T-cell (primary cell): ENCODE measurements at regions not wholly inside any gene's neighbourhood (a gene's known extent, or its start where the extent isn't known, plus 50 kb on each side); places are given as distances from the start of the nearest gene placed in this dataset.

Experiments used
- ATAC-seq, 4 experiments: fragments of 200-7000 bp in 3 of 4; fragments of 150-1000 bp in 1 of 4; cut with Tn5 transposase; replicated peaks in 1 of 4; 1 replicate in 3 of 4; 2 replicates in 1 of 4; pipeline ENCODE4 v1.10.0; 2021; ENCODE audit warnings: moderate library complexity in 3 of 4, mild to moderate bottlenecking in 2 of 4, moderate number of reproducible peaks in 1 of 4
- CTCF ChIA-PET, 2 donors: fragments of 300-600 bp; sonication (Branson Sonifier 250); formaldehyde crosslinking; loops; one replicate each; lab custom pipeline; 2022; ENCODE audit warnings: antibody characterized with exemption in 2 of 2; lab: Charles Lee
- POLR2A ChIA-PET, 2 donors: fragments of 300-600 bp; sonication (Branson Sonifier 250); formaldehyde crosslinking; loops; one replicate each; lab custom pipeline; 2022; ENCODE audit warnings: antibody characterized with exemption in 2 of 2; lab: Charles Lee
- DNase-seq, 35 experiments: peaks; one replicate each; pipeline versions ENCODE4 v3.0.0 to v3.0.0-alpha.2; 2013 to 2023
- H3K27ac ChIP-seq: one replicate; pipeline ENCODE4 v1.5.1; 2013; ENCODE audit warnings: low read length
- H3K27me3 ChIP-seq, 2 experiments: replicated peaks in 1 of 2; 1 replicate in 1 of 2; 2 replicates in 1 of 2; pipeline versions ENCODE4 v1.6.1 to v1.7.0; 2013; ENCODE audit warnings: low read length in 1 of 2, mixed read lengths in 1 of 2; ENCODE audit not compliant: control insufficient read depth in 2 of 2, insufficient read depth in 2 of 2; ENCODE audit errors: extremely low read depth in 1 of 2
- H3K36me3 ChIP-seq, 2 donors: 1 replicate in 1 of 2; 2 replicates in 1 of 2; pipeline versions ENCODE4 v1.6.1 to v1.7.0; 2013; ENCODE audit warnings: low read length in 1 of 2; ENCODE audit not compliant: control insufficient read depth in 2 of 2, insufficient read depth in 1 of 2; ENCODE audit errors: extremely low read depth in 1 of 2
- H3K4me1 ChIP-seq, 2 experiments: 1 replicate in 1 of 2; 2 replicates in 1 of 2; pipeline versions ENCODE4 v1.6.1 to v1.7.0; 2013; ENCODE audit warnings: low read length in 2 of 2, mixed read lengths in 1 of 2; ENCODE audit not compliant: insufficient read depth in 2 of 2, control insufficient read depth in 1 of 2; ENCODE audit errors: extremely low read depth in 1 of 2
- H3K4me3 ChIP-seq, 2 donors: 1 replicate in 1 of 2; 2 replicates in 1 of 2; pipeline versions ENCODE4 v1.5.1 to v1.7.0; 2013; ENCODE audit warnings: mild to moderate bottlenecking in 2 of 2, low read length in 1 of 2, moderate library complexity in 1 of 2; ENCODE audit not compliant: control insufficient read depth in 1 of 2; ENCODE audit errors: extremely low read depth in 1 of 2
- H3K9me3 ChIP-seq: 2 replicates; pipeline ENCODE4 v1.7.0; 2013
- H3K27ac Mint-ChIP-seq, 2 donors: one replicate each; pipeline ENCODE4 v1.8.0; 2020 to 2021; ENCODE audit warnings: mild to moderate bottlenecking in 2 of 2, mixed read lengths in 2 of 2
- H3K27me3 Mint-ChIP-seq, 2 donors: one replicate each; pipeline ENCODE4 v1.8.0; 2021 to 2022; ENCODE audit warnings: mixed read lengths in 2 of 2
- H3K36me3 Mint-ChIP-seq: one replicate; pipeline ENCODE4 v1.8.0; 2021; ENCODE audit warnings: mixed read lengths
- H3K4me1 Mint-ChIP-seq, 3 donors: one replicate each; pipeline ENCODE4 v1.8.0; 2020 to 2022; ENCODE audit warnings: mixed read lengths in 3 of 3, mild to moderate bottlenecking in 1 of 3
- H3K4me3 Mint-ChIP-seq, 3 donors: one replicate each; pipeline ENCODE4 v1.8.0; 2020 to 2022; ENCODE audit warnings: mild to moderate bottlenecking in 3 of 3, mixed read lengths in 3 of 3, moderate library complexity in 3 of 3
- H3K9me3 Mint-ChIP-seq, 3 donors: one replicate each; pipeline ENCODE4 v1.8.0; 2020 to 2022; ENCODE audit warnings: mixed read lengths in 3 of 3
- WGBS: methylation state at CpG from one replicate; pipeline ENCODE4 v1.1.5; 2013; ENCODE audit warnings: missing lambda C conversion rate; ENCODE audit not compliant: insufficient coverage; 5-methylcytosine and 5-hydroxymethylcytosine counted together

DNA sequence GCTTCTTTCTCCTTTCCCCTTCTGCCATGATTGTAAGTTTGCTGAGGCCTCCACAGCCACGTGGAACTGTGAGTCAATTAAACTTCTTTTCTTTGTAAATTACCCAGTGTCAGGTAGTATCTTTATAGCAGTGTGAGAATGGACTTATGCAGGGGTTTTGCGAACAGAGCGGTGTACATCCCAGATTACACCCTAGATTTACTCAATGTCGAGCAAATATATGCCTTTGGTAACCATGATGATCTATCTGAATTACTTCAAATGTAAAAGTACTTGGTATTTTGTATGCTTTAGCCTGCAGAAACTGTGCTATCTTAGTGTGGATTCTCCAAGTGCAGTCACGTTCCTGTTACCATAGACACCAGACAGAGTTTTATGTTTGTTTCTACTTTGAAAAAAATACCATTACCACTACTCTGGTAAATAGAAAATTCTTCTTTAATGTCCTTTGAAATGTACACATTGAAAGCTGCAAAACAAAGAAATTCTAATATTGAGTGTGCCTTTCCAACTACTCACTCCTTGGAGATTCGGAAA is 510.4 kb upstream of the ARGLU1 start:
- CTCF ChIA-PET = no interaction called here
- H3K36me3 Mint-ChIP-seq = no peaks in the 10 kb centered on the region
- H3K4me3 Mint-ChIP-seq = no peak overlapping the region
- Histone ChIP-seq H3K27ac (no peak overlapping the region), H3K9me3 (peaks cover 2% of the 10 kb centered on the region), H3K4me3 (no peak overlapping the region), H3K36me3 (no peaks in the 10 kb centered on the region), H3K27me3 (no peaks in the 10 kb centered on the region), H3K4me1 (no peaks in the 10 kb centered on the region)
- no peaks in the 10 kb centered on the region for H3K4me1 Mint-ChIP-seq
- H3K9me3 Mint-ChIP-seq = peaks cover 6 to 21% (median 12%) of the 10 kb centered on the region in 3 donors
- H3K27me3 Mint-ChIP-seq = no peaks in the 10 kb centered on the region
- no CpG with 5 or more reads among the region's 6 CpGs for WGBS
- no peak for ATAC-seq
- POLR2A ChIA-PET = no interaction called here
- DNase-seq = no peak
- no peak overlapping the region for H3K27ac Mint-ChIP-seq

DNA sequence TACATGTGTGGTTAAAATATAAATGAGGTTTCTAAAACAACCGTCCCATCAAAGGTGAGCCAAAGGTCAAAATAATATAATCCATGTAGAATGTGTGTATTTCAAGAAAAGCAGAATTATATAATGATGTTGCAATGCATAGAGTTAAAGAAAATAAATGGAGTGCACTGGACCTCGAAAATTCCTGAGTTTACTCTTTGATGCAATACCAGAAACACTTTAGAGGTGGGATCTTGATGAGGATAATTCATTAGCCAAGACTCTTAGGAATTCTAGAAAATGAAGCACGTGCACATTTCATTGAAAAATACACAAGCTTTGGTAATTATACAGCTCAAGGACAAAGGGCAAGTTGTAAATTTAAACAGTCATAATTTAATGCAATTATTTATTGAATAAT is 508.9 kb upstream of the ARGLU1 start:
- DNase-seq (no peak), ATAC-seq (no peak)
- POLR2A ChIA-PET = no interaction called here
- no peaks in the 10 kb centered on the region for H3K36me3 Mint-ChIP-seq
- Histone ChIP-seq H3K4me3 (no peak overlapping the region), H3K27ac (no peak overlapping the region), H3K36me3 (no peaks in the 10 kb centered on the region), H3K9me3 (peaks cover 2% of the 10 kb centered on the region), H3K27me3 (no peaks in the 10 kb centered on the region), H3K4me1 (no peaks in the 10 kb centered on the region)
- H3K9me3 Mint-ChIP-seq = peaks cover 4 to 24% (median 12%) of the 10 kb centered on the region in 3 donors
- no peaks in the 10 kb centered on the region for H3K27me3 Mint-ChIP-seq
- WGBS = no CpG with 5 or more reads among the region's 3 CpGs
- CTCF ChIA-PET = no interaction called here
- no peaks in the 10 kb centered on the region for H3K4me1 Mint-ChIP-seq
- no peak overlapping the region for H3K4me3 Mint-ChIP-seq
- no peak overlapping the region for H3K27ac Mint-ChIP-seq

DNA sequence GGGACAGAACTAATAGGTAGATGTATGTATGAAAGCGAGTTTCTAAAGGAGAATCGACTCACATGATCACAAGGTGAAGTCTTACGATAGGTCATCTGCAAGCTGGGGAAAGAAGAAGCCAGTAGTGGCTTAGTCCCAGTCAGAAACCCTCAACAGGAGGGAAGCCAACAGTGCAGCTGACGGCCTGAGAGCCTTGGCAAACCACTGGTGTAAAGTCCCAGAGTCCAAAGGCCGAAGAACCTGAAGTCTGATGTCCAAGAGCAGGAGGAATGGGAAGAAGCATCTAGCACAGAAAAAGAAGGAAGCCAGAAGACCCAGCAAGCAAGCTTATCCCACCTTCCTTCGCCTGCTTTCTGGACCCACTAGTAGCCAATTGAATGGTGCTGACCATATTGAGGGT is 507.6 kb upstream of the ARGLU1 start:
- Mint-ChIP-seq H3K4me1 (no peaks in the 10 kb centered on the region), H3K27me3 (no peaks in the 10 kb centered on the region), H3K36me3 (no peaks in the 10 kb centered on the region), H3K9me3 (peaks cover 4 to 24% (median 11%) of the 10 kb centered on the region in 3 donors), H3K27ac (no peak overlapping the region), H3K4me3 (no peak overlapping the region)
- ATAC-seq (no peak), DNase-seq (no peak)
- Histone ChIP-seq H3K9me3 (peaks cover 2% of the 10 kb centered on the region), H3K36me3 (no peaks in the 10 kb centered on the region), H3K27me3 (no peaks in the 10 kb centered on the region), H3K4me1 (no peaks in the 10 kb centered on the region), H3K27ac (no peak overlapping the region), H3K4me3 (no peak overlapping the region)
- ChIA-PET POLR2A (no interaction called here), CTCF (no interaction called here)
- WGBS = 74% methylated on average over 4 of the region's 6 CpGs

DNA sequence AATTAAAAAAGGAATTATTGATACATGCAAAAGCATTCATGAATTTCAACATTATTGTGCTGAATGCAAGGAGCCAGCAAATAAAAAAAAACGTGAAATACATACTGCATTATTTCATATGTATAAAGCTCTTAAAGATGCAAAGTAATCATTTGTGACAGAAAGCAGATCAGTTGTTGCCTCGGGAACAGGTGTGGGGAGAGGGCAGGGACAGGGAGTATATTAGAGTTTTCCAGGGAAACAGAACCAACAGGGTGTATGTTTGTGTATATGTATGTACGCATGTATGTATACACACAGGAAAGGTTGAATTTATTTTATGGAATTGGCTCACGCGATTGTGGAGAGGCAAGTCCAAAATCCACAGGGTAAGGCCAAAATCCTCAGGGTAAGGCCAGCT is 502.9 kb upstream of the ARGLU1 start:
- H3K27ac ChIP-seq = no peak overlapping the region
- no peaks in the 10 kb centered on the region for H3K4me1 ChIP-seq
- ChIA-PET POLR2A (no interaction called here), CTCF (no interaction called here)
- DNase-seq (no peak), ATAC-seq (no peak)
- no peaks in the 10 kb centered on the region for H3K27me3 ChIP-seq
- no peaks in the 10 kb centered on the region for H3K4me1 Mint-ChIP-seq
- H3K36me3 ChIP-seq = no peaks in the 10 kb centered on the region
- H3K36me3 Mint-ChIP-seq = no peaks in the 10 kb centered on the region
- H3K27ac Mint-ChIP-seq = no peak overlapping the region
- WGBS = 90% methylated on average over 2 of the region's 5 CpGs
- H3K4me3 ChIP-seq = no peak overlapping the region
- H3K9me3 ChIP-seq = peaks cover 2% of the 10 kb centered on the region
- peaks cover 5 to 12% (median 7%) of the 10 kb centered on the region in 3 donors for H3K9me3 Mint-ChIP-seq
- no peak overlapping the region for H3K4me3 Mint-ChIP-seq
- H3K27me3 Mint-ChIP-seq = no peaks in the 10 kb centered on the region

DNA sequence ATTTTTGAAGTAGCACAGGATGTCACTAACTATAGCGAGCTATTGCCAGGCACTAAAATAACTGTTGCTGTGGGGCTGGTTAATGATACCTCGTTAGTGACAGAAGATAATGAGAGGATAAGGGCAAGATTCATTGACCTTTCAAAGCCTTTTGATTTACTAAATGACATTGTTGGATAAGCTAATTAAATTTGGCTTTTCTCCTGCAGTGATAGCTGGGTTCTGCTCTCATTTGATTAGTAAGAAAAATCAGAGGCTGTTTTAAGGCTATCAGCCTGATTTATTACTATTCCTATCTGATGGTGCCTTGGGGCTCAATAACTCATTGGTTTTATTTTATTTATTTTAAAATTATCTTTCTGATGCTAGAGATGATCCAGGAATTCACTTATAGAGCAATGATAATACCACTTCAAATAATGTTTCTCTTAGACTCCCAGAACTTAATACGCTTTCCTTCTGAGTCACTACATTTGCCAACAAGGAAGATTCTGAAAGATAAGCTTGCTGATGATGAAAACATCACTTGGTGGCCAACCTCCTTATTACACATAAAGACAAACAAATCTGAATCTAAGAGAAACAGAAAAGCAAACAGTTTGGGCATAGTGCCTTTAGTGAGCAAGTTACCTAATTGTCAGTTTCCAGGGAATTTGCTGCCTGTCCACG is 501.3 kb upstream of the ARGLU1 start:
- Histone ChIP-seq H3K9me3 (peaks cover 2% of the 10 kb centered on the region), H3K36me3 (no peaks in the 10 kb centered on the region), H3K27me3 (no peaks in the 10 kb centered on the region), H3K27ac (no peak overlapping the region), H3K4me3 (no peak overlapping the region), H3K4me1 (no peaks in the 10 kb centered on the region)
- ATAC-seq (no peak), DNase-seq (no peak)
- 76% methylated on average over 3 of the region's 4 CpGs for WGBS
- Mint-ChIP-seq H3K9me3 (peaks cover 3 to 9% (median 5%) of the 10 kb centered on the region in 3 donors), H3K27me3 (no peaks in the 10 kb centered on the region), H3K27ac (no peak overlapping the region), H3K4me3 (no peak overlapping the region), H3K4me1 (no peaks in the 10 kb centered on the region), H3K36me3 (no peaks in the 10 kb centered on the region)
- POLR2A ChIA-PET = no interaction called here
- CTCF ChIA-PET = no interaction called here

DNA sequence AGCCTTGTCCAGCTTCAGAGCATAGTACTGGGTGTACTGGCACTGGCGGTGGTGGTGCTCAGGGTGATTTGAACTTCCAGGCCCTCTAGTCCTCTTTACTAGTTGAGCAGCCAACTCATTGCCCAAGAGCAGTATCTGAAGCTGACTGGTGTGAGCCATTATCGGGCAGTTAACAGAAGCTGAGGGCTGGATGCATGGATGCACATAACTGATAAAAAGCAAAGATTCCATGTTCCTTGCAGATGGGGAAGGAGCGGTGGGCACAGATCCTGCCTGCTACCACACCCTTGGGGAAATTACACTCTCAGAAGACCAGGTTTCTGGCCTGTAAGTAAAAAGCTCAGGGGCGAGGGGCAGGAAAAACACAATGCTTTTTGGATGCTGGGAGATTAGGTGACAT is 499.4 kb upstream of the ARGLU1 start:
- Histone ChIP-seq H3K9me3 (no peaks in the 10 kb centered on the region), H3K4me3 (no peak overlapping the region), H3K27me3 (no peaks in the 10 kb centered on the region), H3K36me3 (no peaks in the 10 kb centered on the region), H3K4me1 (no peaks in the 10 kb centered on the region), H3K27ac (no peak overlapping the region)
- WGBS = 94% methylated on average over 2 of the region's 4 CpGs
- Mint-ChIP-seq H3K4me3 (no peak overlapping the region), H3K27me3 (no peaks in the 10 kb centered on the region), H3K9me3 (peaks cover 3 to 9% (median 4%) of the 10 kb centered on the region in 3 donors), H3K27ac (no peak overlapping the region), H3K36me3 (no peaks in the 10 kb centered on the region), H3K4me1 (no peaks in the 10 kb centered on the region)
- ChIA-PET CTCF (no interaction called here), POLR2A (no interaction called here)
- no peak for ATAC-seq
- no peak for DNase-seq
